ENCODE measurements at regions not wholly inside any gene's neighbourhood (a gene's known extent, or its start where the extent isn't known, plus 50 kb on each side); places are given as distances from the start of the nearest gene placed in this dataset.
"Not testable (repeated sequence)": the region's sequence is repeated elsewhere in the genome, so short reads cannot be mapped to it uniquely, and the experiment has no call there.

GRCh38 chr12:83506841-83507240, 820.1 kb downstream of the TMTC2 start:
- DNase-seq = no peak

- DNase-seq = no peak
Observed at GRCh38 chr12:83505586-83505985, 818.9 kb downstream of the TMTC2 start.

- DNase-seq = not testable (repeated sequence)
Observed at GRCh38 chr12:83499894-83500293, 813.2 kb downstream of the TMTC2 start.

GRCh38 chr12:83477696-83478095, 791.0 kb downstream of the TMTC2 start:
- DNase-seq = no peak

- no peak for DNase-seq
Observed at GRCh38 chr12:83476695-83477690, 790.3 kb downstream of the TMTC2 start.

- no peak for DNase-seq
Observed at GRCh38 chr12:83476006-83476405, 789.3 kb downstream of the TMTC2 start.

GRCh38 chr12:83474369-83474768, 787.7 kb downstream of the TMTC2 start:
- no peak for DNase-seq

GRCh38 chr12:83473408-83474095, 786.8 kb downstream of the TMTC2 start:
- DNase-seq = no peak

GRCh38 chr12:83472772-83473171, 786.1 kb downstream of the TMTC2 start:
- DNase-seq = no peak

GRCh38 chr12:83472350-83472749, 785.6 kb downstream of the TMTC2 start:
- DNase-seq = no peak

- no peak for DNase-seq
Observed at GRCh38 chr12:83471341-83471740, 784.6 kb downstream of the TMTC2 start.

GRCh38 chr12:83470749-83471148, 784.0 kb downstream of the TMTC2 start:
- DNase-seq = no peak

GRCh38 chr12:83468988-83469908, 782.5 kb downstream of the TMTC2 start:
- DNase-seq = no peak

- DNase-seq = no peak
Observed at GRCh38 chr12:83465632-83466031, 778.9 kb downstream of the TMTC2 start.

- no peak for DNase-seq
Observed at GRCh38 chr12:83462419-83462818, 775.7 kb downstream of the TMTC2 start.

GRCh38 chr12:83461336-83461935, 774.7 kb downstream of the TMTC2 start:
- DNase-seq = no peak

- DNase-seq = no peak
Observed at GRCh38 chr12:83451189-83451588, 764.5 kb downstream of the TMTC2 start.

GRCh38 chr12:83434600-83434999, 747.9 kb downstream of the TMTC2 start:
- DNase-seq = no peak

GRCh38 chr12:83432176-83432719, 745.5 kb downstream of the TMTC2 start:
- DNase-seq = no peak

- not testable (repeated sequence) for DNase-seq
Observed at GRCh38 chr12:83427586-83428136, 741.0 kb downstream of the TMTC2 start.

- no peak for DNase-seq
Observed at GRCh38 chr12:83414981-83415380, 728.3 kb downstream of the TMTC2 start.

- no peak for DNase-seq
Observed at GRCh38 chr12:83408851-83409250, 722.1 kb downstream of the TMTC2 start.

Data from bone marrow (tissue), 2 donors.